ENCODE measurements at regions not wholly inside any gene's neighbourhood (a gene's known extent, or its start where the extent isn't known, plus 50 kb on each side); places are given as distances from the start of the nearest gene placed in this dataset.
"Not testable (repeated sequence)": the region's sequence is repeated elsewhere in the genome, so short reads cannot be mapped to it uniquely, and the experiment has no call there.

- no peak for DNase-seq
These were observed 161.8 kb downstream of the SKIDA1 start for GRCh38 chr10:21363731-21364104.

DNA sequence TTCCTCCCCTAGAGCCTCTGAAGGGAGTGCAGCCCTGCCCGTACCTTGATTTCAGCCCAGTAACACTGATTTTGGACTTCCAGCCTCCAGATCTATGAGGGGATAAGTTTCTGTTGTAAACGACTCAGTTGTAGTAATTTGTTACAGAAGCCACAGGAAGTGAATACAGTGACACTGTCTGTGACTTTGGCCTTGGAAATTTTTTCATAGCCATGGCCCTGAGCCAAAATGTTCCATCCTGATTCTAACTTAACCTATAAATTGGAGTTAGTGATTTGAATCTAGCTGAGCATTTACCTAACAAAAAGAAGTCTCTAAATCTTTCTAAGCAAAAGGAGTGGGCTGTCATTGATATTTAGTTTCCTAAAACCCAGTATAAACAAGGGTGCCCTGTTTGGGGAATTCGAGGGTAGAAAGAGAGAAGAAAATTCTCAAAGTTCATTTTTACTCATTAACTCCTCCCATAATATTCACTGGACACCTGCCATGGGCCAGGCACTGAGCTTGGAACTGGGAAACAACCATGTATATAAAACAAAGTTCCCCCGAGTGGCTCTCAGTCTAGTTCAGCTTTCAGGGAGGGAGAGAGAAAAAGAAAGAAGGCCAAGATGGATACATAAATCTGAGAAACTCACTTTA, 162.3 kb downstream of the SKIDA1 start:
- no peak for DNase-seq

DNA sequence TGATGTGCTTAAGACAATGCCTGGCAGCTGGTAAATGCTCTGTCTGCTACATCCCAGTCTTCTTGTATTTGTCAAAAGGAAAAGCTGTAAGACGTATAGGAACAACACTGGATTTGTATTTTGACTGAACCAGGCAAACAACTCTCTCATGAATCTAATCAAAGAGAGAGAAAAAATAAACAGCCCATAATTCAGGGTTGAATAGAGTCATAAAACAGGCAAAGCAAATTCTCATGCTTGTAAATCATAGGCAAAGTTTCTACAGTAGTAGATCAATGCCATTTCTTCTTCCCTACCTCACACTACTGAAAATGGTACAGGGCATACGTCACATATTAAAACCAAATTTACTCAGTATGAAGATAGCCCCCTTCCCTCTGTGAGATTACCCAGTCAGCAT, 166.3 kb downstream of the SKIDA1 start:
- DNase-seq = no peak

DNA sequence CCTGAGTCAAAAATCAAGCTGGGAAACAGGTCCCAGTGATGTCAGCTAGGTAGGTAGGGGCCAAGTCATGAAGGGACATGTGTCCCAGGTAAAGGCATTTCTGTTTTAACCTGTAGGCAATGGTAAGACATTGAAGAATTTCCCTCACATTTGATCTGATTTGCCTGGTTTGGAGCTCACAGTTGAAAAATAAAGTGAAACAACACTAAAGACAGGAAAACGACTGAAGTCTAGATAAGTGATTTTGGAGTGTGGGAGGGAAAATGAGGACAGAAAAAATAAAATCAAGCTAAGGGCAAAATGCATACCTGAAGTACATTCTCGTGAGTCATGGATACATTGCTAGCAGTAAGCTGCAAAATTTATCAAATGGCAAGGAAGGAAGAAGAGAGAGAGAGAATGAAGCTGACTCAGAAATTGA, 169.9 kb downstream of the SKIDA1 start:
- DNase-seq = no peak

GRCh38 chr10:21352886-21353285, 172.6 kb downstream of the SKIDA1 start:
- no peak for DNase-seq

DNA sequence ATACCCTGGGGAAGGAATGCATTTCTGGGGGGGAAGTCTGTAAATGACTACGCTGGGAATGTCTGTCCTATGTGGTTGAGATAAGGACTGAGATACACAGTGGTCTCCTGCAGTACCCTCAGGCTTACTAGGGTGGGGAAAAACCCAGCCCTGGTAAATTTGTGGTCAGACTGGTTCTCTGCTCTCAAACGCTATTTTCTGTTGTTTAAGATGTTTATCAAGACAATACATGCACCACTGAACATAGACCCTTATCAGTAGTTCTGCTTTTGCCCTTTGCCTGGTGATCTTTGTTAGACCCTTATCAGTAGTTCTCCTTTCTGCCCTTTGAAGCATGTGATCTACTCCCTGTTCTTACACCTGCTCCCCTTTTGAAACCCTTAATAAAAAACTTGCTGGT, 173.9 kb downstream of the SKIDA1 start:
- not testable (repeated sequence) for DNase-seq

DNA sequence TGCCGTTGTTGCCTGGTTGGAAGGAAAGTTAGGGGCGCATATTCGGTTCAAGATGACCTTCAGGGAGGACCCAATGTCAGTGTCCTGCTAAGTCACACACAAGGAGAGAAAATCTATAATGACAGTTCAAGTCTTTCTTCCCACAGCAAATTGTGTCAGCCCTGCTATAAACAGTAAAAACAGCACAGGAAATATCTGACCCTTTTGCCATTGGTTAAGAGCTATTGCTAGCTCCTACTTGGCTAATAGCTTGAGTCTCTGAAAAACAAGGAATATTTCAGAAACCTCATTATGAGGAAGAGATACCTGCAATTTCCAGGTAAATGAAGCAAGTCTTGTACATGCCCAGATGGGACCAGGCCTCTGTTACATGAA, 175.6 kb downstream of the SKIDA1 start:
- no peak for DNase-seq

DNA sequence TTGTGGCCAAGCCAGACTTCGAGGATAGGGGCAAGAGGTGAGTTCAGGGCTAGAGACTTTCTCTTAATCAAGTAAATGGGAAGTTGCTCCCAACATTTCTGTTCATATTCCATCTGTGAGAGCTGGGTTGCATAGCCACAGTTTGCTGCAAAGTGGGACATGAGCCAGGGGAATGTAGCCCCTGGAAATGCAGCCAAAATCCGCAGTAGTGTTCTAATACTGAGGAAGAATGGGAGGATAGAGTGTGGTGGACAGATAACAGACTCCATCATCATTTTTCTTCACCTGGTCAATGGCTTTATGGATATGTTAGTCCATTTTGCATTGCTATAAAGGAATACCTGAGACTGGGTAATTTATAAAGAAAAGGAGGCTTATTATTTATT, 177.7 kb downstream of the SKIDA1 start:
- no peak for DNase-seq

DNA sequence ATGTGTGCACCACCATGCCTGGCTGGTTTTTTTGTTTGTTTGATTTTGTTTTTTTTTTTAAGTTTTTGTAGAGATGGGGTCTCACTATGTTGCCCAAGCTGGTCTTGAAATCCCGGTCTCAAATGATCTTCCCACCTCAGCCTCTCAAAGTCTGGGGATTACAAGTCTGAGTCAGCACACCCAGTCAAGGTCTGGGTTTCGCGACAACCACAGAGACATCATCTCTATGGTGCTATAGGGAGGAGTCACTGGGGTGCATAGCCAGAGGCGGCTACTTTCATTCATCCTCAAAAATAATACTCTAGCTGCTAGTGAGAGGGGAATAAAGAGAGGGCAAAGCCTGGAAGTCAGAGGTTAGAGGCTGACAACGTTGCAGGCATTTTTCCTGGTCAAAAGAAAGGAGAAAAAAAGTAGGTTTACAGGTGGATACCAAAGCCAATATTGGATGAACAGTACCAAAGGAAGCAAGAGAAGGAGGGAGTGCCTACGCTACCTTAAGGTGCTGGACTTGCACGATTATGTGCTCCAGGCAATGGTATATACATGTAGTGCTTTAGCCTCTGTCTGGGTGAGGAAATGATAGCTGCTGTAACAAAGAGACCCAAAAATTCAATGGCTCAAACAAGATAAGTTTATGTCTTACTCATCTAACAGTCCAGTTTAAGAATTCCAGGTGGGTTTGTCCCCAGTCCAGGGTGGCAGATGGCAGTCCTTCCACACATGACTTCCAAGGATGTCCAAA, 178.3 kb downstream of the SKIDA1 start:
- DNase-seq = no peak

DNA sequence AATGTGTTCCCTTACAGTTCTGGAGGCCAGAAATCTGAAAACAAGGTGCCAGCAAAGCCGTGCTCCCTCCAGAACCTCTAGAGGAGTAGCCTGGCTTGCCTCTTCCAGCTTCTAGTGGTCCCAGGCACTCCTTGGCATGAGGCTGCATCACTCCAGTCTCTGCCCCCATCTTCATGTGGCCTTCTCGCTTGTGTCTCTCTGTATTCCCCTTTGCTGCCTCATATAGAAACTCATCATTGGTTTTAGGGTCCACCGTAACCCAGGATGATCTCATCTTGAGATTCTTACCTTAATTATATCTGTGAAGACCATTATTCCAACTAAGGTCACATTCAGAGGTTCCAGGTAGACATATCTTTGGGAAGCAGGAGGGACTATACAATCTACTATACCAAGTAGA, 182.4 kb downstream of the SKIDA1 start:
- DNase-seq = no peak

- DNase-seq = not testable (repeated sequence)
These were observed 183.0 kb downstream of the SKIDA1 start for GRCh38 chr10:21342499-21342898.

- no peak for DNase-seq
These were observed 185.2 kb downstream of the SKIDA1 start for GRCh38 chr10:21340331-21340730.

DNA sequence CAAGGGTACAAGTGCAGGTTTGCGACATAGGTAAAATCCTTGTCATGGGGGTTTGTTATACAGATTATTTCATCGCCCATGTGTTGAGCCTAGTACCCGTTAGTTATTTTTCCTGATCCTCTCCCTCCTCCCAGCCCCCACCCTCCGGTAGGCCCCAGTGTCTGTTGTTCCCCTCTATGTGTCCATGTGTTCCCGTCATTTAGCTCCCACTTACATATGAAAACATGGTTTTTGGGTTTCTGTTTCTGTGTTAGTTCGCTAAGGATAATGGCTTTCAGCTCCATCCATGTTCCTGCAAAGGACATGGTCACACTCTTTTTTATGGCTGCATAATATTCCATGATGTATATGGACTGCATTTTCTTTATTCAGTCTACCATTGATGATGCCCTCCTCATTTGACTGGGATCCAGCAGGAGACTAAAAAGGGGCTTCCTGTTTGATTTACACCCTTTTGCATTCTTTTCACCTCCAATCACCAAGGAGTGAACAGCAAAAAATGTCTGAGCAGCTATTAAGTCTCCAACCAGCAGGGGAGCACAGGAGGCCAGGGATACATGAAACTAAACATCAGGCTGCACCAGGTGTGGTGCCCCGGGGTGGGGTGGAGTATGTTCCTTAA, 188.2 kb downstream of the SKIDA1 start:
- DNase-seq = no peak

GRCh38 chr10:21336476-21337170, 188.9 kb downstream of the SKIDA1 start:
- DNase-seq = peak; percentile 91

GRCh38 chr10:21334891-21335696, 190.4 kb downstream of the SKIDA1 start:
- peak; percentile 81 for DNase-seq

- DNase-seq = no peak
These were observed 194.9 kb downstream of the SKIDA1 start for GRCh38 chr10:21330628-21331020.

GRCh38 chr10:21329995-21330627, 195.4 kb downstream of the SKIDA1 start:
- DNase-seq = peak; percentile 63

- DNase-seq = no peak
These were observed 198.0 kb downstream of the SKIDA1 start for GRCh38 chr10:21327289-21327993.

DNA sequence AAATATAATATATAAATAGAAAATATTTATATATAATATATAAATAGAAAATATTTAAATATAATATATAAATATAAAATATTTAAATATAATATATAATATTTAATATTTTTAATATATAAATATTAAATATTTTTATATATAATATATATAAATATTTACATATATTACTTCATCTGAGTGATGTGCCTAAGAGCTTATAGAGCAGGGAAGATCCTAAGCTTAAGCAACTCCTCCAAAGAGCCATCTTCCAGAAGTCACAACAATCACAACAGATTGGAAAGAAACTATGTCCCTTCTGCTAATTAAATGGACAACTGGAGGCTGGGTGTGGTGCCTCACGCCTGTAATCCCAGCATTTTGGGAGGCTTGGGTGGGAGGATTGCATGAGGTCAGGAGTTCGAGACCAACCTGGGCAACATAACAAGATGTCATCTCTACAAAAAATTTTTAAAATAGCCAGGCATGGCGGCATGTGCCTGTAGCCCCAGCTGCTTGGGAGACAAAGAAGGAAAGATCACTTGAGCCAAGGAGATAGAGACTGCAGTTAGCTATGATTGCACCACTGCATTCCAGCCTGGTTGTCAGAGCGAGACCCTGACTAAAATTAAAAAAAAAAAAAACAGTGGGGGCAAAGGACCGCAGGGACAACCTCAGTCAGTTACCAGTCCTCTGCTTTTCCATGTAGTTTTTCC, 198.7 kb downstream of the SKIDA1 start:
- DNase-seq = no peak

DNA sequence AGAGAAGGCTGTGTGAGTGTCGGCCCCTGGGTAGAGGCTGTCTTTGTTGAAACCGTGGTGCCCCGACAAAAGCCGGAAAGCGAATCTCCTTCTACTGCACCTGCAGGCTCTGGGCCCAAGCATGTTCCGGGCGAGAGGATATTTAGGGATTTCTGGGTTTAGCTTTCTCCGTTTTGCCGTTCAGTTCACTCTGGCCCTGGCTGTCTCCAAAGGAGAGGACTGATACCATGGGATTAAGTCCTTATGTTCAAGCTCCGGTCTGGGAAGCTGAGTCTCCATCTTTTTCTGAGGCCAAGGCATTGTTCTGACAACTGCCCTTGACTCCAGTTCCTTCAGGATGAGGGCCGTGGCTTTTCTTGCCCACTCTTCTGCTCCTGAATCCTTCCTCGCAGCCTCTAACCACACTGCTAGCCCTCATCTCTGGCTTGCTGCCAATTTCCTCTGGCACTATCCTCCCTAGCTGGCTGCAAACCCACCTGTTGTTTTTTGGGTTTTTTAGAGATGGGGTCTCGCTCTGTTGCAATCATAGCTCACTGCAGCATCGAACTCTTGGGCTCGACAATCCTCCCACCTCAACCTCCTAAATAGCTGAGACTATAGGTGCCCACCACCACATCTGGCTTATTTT, 206.8 kb downstream of the SKIDA1 start:
- no peak for DNase-seq

DNA sequence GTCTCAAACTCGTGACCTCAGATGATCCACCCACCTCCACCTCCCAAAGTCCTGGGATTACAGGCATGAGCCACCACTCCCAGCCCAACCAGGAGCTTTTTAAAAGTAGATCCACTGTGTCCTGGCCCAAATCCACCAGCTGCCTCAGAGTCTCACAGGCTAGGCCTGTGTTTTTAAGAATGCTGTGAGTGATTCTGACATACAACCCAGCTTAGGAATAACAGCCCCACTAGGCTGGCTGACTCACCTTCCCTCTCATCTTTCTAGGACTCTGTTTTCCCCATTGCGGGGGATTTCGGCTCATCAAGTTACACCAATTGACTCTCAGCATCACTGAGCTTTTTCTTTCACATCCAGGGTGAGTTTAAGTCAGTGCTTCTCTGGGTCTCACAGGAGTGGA, 207.6 kb downstream of the SKIDA1 start:
- peak; percentile 24 for DNase-seq

All from kidney glomerular epithelial cell (primary cell).